Ishikawa (cell line): ENCODE measurements at regions not wholly inside any gene's neighbourhood (a gene's known extent, or its start where the extent isn't known, plus 50 kb on each side); places are given as distances from the start of the nearest gene placed in this dataset.
A peak's percentile ranks its signal among the peaks of the same experiment; 100 is the strongest.

Experiments
- CEBPB ChIP-seq: IDR thresholded peaks from 2 replicates; pipeline ENCODE4 v1.6.1; 2012
- CREB1 ChIP-seq: IDR thresholded peaks from 2 replicates; pipeline ENCODE4 v1.6.1; 2012; ENCODE audit warnings: low read depth
- EGR1 ChIP-seq: IDR thresholded peaks from 2 replicates; pipeline ENCODE4 v1.6.1; 2012
- EP300 ChIP-seq: IDR thresholded peaks from 2 replicates; pipeline ENCODE4 v1.6.1; 2012; ENCODE audit warnings: borderline replicate concordance
- FOXM1 ChIP-seq: IDR thresholded peaks from 2 replicates; pipeline ENCODE4 v1.6.1; 2012; ENCODE audit warnings: low read depth, borderline replicate concordance
- MAX ChIP-seq: IDR thresholded peaks from 2 replicates; pipeline ENCODE4 v1.6.1; 2012
- NFIC ChIP-seq: IDR thresholded peaks from 2 replicates; pipeline ENCODE4 v1.6.1; 2012
- RAD21 ChIP-seq: IDR thresholded peaks from 2 replicates; pipeline ENCODE4 v1.6.1; 2012; ENCODE audit warnings: low read depth
- REST ChIP-seq: IDR thresholded peaks from 2 replicates; pipeline ENCODE4 v1.6.1; 2012; ENCODE audit warnings: low read depth, mild to moderate bottlenecking
- TAF1 ChIP-seq: IDR thresholded peaks from 2 replicates; pipeline ENCODE4 v1.6.1; 2012; ENCODE audit warnings: low read depth, mild to moderate bottlenecking
- TCF12 ChIP-seq: IDR thresholded peaks from 2 replicates; pipeline ENCODE4 v1.6.1; 2012; ENCODE audit warnings: low read depth
- TEAD4 ChIP-seq: IDR thresholded peaks from 2 replicates; pipeline ENCODE4 v1.6.1; 2012
- YY1 ChIP-seq: IDR thresholded peaks from 2 replicates; pipeline ENCODE4 v1.6.1; 2012; ENCODE audit warnings: low read depth
- ZBTB7A ChIP-seq: IDR thresholded peaks from 2 replicates; pipeline ENCODE4 v1.6.1; 2012; ENCODE audit warnings: low read depth
- TF ChIP-seq, protein P1 (sequence below): IDR thresholded peaks from 2 replicates; pipeline ENCODE4 v1.6.1; 2012

DNA sequence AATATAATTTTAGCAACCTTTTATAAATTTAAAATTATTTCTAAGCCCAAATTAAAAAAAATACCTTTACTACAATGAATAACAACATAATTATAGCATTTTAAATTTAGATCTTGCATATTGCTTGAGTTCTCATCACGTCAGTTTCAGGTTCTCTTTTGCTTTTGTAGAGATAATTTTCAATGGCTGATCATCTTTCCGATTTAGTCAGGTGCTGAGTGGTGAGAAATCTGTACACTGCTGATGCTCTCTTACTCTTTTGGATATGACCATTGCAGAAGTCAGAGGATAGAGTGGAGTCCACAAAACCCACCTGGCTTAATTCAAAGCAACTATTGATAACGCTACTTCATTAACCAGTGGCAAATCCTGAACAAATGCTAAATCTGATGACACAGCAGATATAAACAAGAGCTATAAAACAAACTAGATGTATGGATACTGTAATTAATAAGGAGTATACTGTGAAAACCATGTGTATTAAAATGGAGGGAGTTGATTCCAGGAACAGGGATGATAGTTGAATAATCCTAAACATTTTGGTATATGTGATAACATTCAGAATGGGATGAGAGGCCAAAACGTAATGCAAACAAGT lies 394.8 kb downstream of the CSNK1G3 start:
- TF ChIP-seq TEAD4 (no peak), CREB1 (no peak), YY1 (no peak), EP300 (no peak), CEBPB (no peak), ZBTB7A (no peak), RAD21 (no peak), TAF1 (no peak), EGR1 (no peak), TCF12 (no peak), NFIC (no peak), REST (no peak), MAX (no peak), FOXM1 (no peak)
- TF ChIP-seq, protein P1, sequence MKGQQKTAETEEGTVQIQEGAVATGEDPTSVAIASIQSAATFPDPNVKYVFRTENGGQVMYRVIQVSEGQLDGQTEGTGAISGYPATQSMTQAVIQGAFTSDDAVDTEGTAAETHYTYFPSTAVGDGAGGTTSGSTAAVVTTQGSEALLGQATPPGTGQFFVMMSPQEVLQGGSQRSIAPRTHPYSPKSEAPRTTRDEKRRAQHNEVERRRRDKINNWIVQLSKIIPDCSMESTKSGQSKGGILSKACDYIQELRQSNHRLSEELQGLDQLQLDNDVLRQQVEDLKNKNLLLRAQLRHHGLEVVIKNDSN = no peak

DNA sequence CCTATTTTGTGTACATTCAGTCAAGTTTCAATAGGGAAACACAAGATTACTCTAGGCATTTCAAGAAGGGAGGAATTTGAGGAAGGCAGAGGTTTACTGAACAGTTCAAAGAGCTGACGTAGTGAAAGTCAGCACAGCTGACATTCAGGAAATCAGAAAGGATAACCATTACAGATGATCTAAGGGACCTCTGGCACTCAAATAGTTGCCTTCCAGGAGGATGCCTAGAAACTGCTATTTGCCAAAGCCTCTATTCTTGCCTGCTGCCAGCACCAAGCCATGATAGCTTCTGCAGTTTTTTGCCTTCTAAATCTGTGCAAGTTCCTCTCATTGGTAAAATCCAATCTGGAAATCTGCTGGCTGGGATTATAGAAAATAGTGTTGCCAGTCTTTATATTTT lies 373.1 kb downstream of the CSNK1G3 start:
- TF ChIP-seq MAX = no peak
- no peak for TF ChIP-seq FOXM1
- TF ChIP-seq EGR1 = no peak
- no peak for TF ChIP-seq CEBPB
- TF ChIP-seq ZBTB7A = no peak
- TF ChIP-seq, protein P1 = no peak
- no peak for TF ChIP-seq RAD21
- TF ChIP-seq TEAD4 = no peak

GRCh38 chr5:123882965-123883345 lies 371.0 kb downstream of the CSNK1G3 start:
- TF ChIP-seq, protein P1 = no peak

DNA sequence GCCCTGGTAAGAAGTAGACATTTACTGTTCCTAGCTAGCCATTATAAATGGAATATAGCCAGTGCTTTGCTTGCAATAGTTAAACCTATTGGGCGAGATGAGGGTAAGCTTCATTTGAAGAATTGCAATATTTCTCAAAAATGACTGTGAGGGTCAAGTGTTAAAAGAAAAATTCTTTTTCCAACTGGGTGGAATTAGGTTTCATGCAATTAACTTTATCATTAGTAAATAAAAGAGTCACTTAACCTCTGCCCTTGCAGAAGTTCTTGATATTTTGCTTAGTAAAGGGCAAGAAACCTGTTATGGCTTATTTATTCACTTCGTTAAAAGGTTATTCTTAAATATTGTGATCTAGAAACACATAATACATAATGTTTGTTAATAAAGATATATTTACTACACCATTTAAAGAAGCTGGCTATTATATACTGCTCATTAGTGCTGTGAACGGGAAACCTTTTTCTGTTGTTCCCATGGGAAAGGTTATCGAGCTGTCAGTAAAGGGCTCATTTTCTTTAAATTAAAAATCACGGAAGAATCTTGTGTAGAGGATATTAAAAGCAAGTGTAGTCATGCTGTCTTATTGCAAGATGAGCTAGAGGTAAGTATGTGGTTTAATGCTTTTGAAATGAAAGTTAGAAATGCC lies 370.5 kb downstream of the CSNK1G3 start:
- TF ChIP-seq TAF1 (no peak), TCF12 (no peak), NFIC (no peak), RAD21 (no peak), EGR1 (no peak), REST (no peak), ZBTB7A (no peak), FOXM1 (no peak), CREB1 (no peak), TEAD4 (no peak), CEBPB (no peak), MAX (no peak), EP300 (no peak), YY1 (no peak)
- TF ChIP-seq, protein P1 = no peak

- TF ChIP-seq NFIC (peak; percentile 35; the same call in 1 of the 2 replicates), FOXM1 (no peak)
Measured at GRCh38 chr5:123881759-123882244, 369.8 kb downstream of the CSNK1G3 start.
